GM19452 (cell line): ENCODE measurements at regions not wholly inside any gene's neighbourhood (a gene's known extent, or its start where the extent isn't known, plus 50 kb on each side); places are given as distances from the start of the nearest gene placed in this dataset.

ENCODE experiments used
- ATAC-seq: cut with Tn5 transposase; IDR thresholded peaks from one replicate; pipeline ENCODE4 v1.9.1; 2021; ENCODE audit not compliant: unreplicated experiment

DNA sequence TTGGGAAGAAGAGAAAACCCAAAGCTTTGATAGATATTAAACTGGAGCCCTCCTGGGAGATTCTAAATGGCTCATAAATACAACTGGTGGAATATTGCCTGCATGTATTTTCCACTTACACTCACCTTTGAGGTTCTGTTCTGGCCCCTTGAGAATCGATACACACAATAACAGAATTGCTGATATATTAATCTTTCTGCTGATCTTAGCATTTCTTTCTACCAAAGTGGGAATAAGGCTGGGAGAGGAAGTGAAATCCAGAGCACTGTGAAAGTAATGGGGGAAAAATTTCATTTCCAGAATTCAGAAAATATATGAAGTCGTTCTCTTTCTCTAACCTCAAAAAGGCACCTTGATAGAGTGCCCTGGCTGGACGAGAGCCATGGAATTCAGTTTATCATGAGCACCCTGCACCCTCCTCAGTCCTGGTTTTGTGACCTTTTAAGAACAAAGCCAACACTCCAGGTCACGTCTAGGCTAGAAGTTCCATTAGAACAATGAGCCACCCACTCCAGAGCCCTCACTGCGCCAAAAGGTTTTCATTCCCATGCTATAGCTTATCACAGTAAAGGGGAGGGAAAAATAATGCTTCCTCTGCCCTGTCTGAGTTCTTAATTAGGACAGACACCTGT lies 244.5 kb downstream of the CD83 start:
- ATAC-seq, result no peak

DNA sequence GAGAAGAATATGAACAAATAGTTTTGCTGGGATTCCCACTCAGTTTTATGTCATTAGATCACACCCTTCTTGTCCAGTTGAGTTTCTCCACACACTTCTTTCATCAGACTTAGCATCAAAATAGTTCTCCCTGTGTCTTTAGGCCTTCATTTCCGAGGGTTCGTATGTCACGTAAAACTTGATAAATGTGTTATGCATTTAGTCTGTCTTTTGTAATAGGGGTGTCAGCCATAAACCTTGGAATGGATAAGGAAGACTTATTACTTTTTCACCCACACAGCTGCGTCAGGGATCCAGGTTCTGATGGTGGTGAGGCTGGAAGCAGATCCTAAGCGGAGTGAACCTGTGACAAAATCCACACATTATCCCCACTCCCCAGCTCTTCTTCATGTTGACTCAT lies 246.8 kb downstream of the CD83 start:
- no peak for ATAC-seq

DNA sequence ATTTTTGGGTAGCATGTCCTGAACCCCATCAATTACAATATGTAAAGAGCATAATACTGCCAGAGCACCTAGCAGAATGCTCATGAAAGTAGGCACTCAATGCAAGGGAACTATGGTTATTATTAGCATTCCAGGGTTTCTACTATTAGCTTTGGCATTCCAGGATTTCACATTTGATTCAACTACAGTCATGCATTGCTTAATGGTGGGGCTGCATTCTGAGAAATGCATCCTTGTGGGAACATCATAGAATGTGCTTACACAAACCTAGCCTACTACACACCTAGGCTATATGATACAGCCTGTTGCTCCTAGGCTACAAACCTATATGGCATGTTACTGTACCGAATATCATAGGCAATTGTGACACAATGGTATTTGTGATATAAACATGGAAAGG lies 247.8 kb downstream of the CD83 start:
- no peak for ATAC-seq

DNA sequence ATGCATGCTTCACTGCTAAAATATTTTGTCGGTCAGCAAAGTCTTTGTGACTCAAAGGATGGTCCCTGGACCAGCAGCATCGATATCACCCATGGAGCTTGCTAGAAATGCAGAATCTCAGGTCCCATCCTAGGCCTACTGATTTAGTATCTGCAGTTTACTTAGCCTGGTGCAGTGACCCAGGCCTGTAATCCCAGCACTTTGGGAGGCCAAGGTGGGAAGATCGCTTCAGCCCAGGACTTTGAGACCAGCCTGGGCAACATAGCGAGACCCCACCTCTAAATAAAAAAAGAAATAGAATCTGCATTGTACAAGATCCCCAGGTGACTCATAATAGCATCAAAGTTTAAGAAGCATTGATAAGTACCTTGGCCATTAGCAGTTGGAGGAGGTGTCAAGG lies 248.7 kb downstream of the CD83 start:
- ATAC-seq, result no peak

DNA sequence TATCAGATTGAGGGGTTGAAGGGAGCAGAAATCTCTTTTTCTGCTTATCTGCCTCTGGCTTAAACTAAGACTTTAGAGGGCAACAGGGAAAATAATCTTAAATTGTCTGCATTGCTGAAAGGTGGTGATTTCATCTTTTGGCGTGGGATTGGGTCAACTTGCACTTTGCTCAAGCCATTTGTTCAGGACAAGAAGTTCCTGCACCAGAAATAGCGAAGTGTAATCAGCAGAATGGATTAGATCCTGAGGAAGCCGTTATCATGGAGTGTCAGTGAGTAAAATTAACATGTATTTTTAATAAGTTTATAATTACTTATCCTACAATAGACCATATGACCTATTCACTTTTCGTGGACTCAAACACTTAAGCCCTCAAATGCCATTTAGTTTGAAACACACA lies 249.3 kb downstream of the CD83 start:
- no peak for ATAC-seq

DNA sequence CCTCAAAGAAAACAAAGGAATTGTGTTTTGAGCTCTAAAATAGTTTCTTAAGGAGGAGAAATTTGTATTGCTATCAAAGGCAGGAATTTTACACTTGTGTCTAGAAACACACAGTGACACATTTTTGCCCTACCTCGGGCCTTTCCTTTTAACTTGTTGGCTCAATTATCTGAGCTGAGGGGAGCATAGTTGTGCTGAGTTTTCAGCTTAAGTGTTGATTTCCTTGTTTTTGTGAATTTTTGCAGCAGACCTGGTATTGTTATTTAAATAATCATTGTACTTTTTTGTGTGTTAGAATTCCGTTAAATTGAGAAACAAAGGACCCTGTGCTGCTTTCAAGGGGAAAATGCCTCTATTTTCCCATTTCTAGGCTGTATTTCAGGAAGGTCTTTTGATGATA lies 249.7 kb downstream of the CD83 start:
- ATAC-seq, result no peak

DNA sequence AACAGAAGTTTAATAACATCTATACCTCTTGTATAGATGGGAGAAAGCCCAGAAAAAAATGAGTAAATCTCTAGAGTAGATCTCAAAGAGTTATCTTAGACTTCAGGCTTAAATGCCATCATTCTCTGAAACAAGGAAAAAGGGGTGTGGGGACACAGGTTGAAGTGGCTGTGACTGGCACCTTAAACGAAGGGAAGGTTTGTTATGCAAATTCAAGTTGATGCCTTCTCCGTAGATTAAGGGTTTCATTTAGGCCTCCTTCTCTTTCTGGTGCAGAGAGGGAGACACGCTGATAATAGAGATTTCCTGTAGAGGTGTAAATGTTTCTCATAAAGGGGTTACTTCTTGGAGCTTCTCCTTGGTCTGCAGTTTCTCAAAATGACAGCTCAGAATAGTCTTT lies 252.1 kb downstream of the CD83 start:
- ATAC-seq, result no peak

DNA sequence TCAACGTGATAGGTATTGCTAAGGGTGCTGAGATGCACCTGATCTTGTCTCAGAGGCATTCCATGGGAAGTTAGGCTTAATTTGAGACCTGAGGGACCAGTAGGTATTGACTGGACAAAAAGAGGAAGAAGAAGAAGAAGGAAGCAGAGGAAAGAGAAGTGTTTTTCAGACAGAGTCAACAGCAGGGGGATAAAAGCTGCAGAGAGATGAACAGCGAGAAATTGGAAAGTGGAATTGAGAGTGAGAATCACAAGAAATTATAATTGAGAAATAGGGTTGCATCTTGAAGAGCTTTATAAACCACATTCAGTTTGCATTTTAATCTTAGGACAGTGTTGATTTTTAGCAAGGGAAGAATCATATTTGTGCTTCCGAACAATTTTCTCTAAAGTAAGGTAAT lies 254.0 kb downstream of the CD83 start:
- ATAC-seq, result no peak

DNA sequence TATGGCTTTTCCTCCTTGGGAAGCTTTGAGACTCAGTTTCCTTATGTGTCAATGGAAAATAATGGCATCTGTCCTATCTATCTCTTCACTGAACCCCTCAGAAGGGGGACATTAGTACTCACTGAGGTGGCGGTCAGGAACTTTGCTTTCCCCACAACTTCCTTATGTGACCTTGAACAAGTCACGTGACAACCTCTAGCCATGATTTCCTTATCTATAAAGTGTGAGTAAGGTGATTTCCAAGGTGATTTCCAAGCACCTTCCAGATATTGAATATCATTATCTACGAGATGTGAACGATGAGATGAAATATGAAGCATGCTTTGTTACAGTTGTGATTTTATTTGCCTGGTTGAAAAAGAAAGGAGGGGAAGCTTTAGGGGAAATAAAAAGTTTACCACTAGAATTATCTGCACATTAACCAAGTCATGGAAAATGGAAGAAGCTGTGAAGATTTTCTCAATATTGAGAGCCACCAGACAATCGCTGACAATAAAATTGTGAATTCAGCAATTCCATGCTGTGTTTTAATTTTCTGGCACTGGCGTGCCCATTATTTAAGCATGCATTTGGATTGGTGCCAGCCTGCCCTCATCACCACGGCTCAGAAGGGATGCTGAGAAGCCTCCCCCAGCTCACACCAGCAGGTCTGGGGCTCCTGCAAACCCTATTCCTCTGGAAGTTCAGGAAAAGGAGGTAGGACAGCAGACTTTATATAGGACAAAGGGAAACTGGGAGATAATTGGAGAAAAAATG lies 255.3 kb downstream of the CD83 start:
- no peak for ATAC-seq

DNA sequence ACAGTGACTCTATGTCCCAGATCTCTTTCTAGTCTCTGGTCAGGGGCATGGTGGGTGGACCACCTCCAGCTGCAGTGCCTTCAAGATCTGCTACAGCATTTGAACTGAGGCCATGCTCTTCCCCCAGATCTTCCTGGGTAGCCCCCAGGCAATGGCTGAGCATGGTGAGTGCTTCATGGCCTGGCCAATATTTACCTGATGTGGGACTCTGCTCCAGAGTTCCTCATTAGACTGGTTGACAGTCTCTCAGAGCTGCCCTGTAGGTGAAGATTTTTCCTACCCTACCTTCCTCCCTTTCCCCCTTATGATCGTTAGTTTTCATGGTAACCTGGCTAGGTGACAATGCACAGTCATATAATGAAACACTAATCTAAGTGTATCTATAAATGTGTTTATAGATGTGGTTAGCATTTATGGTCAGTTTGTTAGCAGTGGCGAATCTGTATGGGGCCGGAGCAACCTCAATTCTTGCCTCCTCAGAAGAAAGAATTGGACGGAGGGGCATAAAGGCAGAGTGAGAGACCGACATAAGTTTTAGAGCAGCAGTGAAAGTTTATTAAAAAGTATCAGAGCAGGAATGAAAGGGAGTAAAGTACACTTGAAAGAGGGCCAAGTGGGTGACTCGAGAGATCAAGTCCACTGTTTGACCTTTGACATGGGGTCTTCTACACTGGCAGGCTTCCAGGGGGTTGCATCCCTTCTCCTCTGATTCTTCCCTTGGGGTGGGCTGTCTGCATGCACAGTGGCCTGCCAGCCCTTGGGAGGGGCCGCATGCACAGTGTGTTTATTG lies 256.3 kb downstream of the CD83 start:
- ATAC-seq, result no peak

DNA sequence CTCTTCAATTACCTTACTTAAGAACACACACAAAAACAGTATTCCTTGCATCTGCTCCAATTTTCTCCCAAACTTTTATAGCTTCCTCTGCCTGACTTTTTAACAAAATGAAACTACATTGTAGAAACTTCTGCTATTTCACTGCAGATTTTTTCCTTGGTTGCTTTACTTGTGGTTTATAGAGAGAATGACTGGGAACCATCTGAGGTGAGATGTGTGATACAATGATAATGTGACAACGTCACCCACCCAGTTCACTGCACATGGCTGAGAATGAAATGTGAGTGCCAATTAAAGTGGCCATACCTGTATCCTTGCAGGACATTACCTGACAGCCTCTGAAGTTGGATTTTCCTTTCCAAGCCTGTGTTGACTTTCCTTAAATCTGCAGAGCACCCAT lies 258.4 kb downstream of the CD83 start:
- no peak for ATAC-seq

DNA sequence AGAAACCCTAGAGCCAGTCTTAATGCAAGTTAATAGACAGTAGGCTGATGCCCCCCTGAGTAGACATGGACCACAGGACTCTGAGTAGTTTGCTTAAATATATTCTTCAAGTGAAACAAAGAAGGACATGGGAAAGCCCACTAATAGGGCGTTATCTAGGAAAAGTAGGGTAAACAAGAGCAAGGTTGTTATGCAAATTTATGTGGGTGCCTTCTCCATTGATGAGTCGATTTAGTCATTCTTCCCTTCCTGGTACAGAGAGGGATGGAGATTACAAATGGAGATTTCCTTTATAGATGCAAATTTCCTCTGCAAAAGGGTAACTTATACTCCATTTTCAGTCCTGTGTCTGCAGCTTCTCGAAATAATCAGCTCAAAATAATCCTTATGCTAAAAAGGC lies 262.0 kb downstream of the CD83 start:
- no peak for ATAC-seq

DNA sequence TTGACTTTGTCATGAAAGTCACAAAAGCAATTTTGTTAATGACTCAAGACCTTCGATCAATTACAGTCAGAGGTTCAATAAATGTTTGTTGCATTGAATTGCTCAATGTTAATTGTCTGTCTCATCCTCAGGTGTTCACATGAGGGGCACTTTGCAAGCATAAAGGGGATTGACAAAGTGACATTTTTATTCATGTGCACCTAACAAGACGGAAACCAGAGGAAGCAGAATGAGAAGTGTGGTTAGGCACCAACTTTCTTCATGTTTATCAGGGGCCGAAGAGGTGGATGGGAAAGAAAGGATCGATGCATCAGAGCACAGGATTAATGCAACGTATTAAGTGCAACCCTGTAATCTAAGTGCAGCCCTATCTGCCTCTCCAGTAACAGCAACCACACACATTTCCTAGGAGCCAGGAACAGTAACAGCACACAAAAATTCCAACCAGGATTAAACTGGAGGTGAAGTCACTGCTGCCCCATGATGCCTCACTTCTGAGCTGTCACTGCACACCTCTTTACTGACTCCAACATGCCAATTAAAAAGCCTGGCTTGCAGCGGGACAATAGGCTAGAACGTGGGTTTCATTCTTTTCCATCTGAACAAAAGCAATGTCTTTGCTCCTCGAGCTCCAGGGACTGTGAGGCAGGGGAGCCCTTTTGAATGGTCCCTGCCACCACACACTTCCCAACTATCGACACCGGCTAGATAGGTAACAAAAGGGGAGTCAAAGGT lies 262.7 kb downstream of the CD83 start:
- no peak for ATAC-seq

DNA sequence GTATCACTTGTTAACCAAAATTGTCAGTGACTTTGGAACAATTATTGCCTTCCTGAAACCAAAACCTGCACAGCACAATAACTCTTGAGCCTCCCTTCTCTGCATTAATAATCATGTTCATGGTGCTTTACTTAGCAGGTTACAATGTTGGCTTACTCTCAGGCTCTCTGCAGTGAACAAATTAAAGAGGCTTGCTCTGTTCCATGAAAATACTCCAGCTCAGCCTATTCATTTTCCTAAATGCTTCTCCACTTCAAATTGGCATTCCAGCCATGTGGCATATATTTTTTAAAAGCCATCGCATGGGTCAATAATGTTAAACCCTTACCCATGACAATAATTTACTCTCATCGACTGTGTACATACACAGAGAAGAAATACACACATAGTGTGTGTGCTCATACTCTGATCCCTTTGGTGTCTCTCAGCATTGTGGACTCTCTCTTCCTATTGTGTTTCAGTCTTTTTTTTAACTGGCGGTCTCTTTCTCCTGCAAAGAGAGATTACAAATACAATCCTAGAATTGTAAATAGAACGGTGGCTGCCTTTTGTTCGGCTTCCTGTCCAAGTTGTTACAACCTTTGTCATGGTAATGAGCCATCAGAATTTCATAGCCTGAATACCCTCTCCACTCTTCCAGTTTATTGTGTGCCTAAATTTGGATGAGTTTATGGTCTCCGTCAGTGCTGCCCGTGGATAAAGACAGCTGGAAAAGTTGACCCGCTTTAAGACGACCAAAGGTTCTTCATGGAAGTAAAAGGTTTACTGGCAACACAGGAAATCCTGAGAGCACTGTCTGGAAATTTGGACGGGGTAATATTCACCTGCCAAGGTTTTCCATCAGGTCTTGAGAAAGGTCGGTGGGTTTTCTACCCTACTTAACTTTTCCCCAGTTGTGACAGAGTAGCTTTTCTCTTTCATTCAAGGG lies 263.6 kb downstream of the CD83 start:
- no peak for ATAC-seq

DNA sequence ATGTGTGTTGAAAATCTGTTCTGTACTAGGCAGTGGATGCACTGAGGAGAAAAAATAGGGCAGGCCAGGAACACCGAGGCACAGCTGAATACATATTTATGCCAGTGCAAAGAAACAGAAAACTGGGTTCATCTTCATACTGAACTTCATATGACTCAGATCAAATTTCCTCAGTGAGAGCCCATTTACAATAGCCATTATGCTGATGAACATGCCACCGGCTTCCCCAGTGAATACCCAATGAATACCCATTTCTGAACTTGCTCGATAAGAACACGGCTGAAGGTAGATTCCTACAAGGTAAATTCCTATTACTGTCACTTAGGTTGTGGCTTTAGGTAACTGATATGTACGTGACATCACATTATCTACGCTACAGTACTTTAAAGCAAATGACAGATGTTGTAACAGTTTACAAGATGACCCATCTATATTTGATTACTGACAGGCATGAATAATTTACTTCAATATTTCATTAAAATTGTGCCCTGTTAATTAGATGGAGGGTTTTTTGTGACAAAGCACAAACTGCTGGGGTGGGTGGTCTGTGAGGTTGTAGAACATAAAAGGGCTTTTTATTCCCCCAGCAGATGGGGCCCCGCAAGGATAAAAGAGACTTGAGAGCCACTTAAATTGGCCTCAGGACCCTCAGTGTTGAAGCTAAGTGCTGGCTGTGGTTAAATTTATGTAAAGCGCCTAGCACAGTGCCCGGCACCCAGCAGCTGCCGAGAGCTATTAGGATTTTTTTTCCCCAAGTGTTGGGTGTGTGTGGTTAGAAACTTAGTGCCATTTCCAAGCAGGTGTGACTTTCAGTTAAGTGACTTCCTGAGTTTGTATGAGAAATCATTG lies 264.5 kb downstream of the CD83 start:
- peak; percentile 64 for ATAC-seq

DNA sequence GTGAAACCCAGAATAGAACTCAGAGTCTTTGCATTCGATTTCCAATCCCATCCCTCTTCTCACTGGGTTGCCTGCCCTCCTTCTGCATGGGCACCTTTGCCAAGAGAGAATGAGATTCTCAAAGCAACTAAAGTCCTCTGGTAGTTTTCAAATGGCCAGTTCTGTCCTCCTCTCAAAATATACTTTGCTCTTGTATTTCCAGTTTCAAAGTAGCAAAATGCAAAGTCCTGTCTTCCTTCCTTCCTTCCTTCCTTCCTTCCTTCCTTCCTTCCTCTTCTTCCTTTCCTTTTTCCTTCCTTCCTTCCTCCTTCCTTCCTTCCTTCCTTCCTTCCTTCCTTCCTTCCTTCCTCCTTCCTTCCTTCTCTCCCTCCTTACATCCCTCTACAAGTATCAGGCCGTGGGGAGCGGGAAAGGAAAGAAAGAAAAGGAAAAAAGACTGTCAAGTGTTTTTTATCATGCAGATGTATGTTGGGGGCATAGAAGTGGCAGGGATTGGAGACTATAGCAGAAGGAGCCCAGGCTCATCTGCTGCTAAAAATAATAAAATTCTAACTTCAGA lies 265.2 kb downstream of the CD83 start:
- ATAC-seq, result no peak

DNA sequence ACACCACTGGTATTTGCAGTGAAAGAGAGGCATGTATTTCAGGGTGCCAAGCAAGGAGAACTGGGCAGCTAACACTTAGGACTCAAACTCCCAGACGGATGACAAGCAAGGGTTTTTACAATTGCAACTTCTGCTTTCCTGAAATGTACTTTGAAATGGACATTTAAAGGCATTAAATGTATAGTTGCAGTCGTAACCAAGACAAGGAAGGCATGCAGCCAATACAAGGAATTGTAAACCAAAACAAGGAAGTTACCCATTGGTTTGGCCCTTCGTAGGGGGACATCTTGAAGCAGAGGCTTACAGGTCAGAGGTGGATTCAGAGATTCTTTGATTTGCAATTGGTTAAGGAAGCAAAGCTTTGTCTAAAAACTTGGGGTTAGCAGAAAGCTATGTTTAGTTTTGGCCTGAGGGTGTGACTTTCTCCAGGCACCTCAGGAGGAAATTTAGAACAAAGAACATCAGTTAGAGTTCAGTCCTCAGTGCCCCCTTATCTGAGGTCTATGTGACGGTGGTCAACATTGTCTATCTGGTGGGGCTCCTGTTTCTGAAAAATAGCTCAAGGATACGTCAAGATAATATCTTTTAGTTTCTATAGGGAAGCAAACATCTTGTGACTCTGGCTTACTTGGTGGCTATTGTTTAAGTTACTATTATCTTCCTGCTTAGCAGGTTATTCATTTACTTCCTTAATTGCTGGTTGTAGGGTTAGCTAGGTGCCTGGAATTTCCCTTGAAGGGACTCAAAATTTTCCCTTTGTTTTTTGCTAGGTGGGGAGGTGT lies 266.0 kb downstream of the CD83 start:
- no peak for ATAC-seq

DNA sequence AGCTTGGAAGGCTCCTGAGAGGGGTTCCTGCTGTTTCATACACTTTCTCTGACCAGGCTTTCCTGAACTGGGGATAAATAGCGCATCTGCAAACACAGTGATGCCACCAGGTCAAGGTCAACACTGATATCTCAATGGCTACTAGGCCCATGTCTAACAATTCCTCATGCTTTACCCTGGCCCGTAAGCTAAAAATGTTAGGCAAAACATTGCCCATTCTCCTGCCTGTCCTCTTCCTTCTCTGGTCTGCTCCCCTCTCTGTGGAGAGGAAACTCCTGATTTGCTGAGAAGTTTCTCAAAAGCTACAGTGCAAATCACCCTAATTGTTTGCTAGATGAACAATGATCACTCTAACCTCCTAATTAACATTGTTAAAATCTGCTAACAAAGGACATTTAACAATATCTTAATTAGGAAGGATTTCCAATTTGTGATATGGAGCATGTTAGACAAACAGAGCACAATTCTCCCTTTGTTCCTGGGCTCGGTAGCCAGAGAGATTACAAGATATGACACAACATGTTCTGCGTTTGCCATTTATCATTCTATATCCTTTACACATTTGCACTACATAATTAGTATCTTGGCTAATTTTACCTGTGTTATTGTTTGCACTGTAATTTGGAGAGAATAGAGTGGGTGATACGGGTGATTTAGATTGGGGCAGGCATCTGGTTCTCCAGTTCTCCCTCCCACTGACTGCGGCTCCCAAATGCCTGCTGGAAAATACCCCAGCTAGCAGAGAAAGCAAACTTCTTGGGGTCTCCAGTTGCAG lies 266.8 kb downstream of the CD83 start:
- ATAC-seq, result no peak
